Effector memory CD8-positive, alpha-beta T cell (primary cell): ENCODE measurements at regions not wholly inside any gene's neighbourhood (a gene's known extent, or its start where the extent isn't known, plus 50 kb on each side); places are given as distances from the start of the nearest gene placed in this dataset.

Experiments
- ATAC-seq: fragments of 150-1000 bp; cut with Tn5 transposase; replicated peaks from 2 replicates; pipeline ENCODE4 v1.10.0; 2021; ENCODE audit warnings: mild to moderate bottlenecking, moderate library complexity
- DNase-seq, 3 experiments: peaks; one replicate each; pipeline ENCODE4 v3.0.0; 2021
- H3K27ac Mint-ChIP-seq, 2 donors: one replicate each; pipeline ENCODE4 v1.8.0; 2022; ENCODE audit warnings: mild to moderate bottlenecking in 2 of 2, mixed read lengths in 2 of 2, moderate library complexity in 2 of 2
- H3K27me3 Mint-ChIP-seq, 2 donors: one replicate each; pipeline ENCODE4 v1.8.0; 2022; ENCODE audit warnings: mixed read lengths in 2 of 2
- H3K36me3 Mint-ChIP-seq: one replicate; pipeline ENCODE4 v1.8.0; 2022; ENCODE audit warnings: mild to moderate bottlenecking, moderate library complexity, mixed read lengths; ENCODE audit not compliant: insufficient read depth
- H3K4me1 Mint-ChIP-seq, 2 donors: one replicate each; pipeline ENCODE4 v1.8.0; 2022; ENCODE audit warnings: low read depth in 2 of 2, mixed read lengths in 2 of 2
- H3K4me3 Mint-ChIP-seq, 2 donors: one replicate each; pipeline ENCODE4 v1.8.0; 2022; ENCODE audit warnings: mild to moderate bottlenecking in 2 of 2, mixed read lengths in 2 of 2, moderate library complexity in 2 of 2
- H3K9me3 Mint-ChIP-seq, 2 donors: one replicate each; pipeline ENCODE4 v1.8.0; 2022; ENCODE audit warnings: mixed read lengths in 2 of 2

GRCh38 chrX:7546551-7547080 lies 296.4 kb upstream of the VCX start:
- no peak overlapping the region for H3K4me3 Mint-ChIP-seq
- ATAC-seq = no peak
- H3K27ac Mint-ChIP-seq = no peak overlapping the region
- no peaks in the 10 kb centered on the region for H3K9me3 Mint-ChIP-seq
- no peaks in the 10 kb centered on the region for H3K27me3 Mint-ChIP-seq
- DNase-seq = no peak
- no peaks in the 10 kb centered on the region for H3K4me1 Mint-ChIP-seq
- H3K36me3 Mint-ChIP-seq = no peaks in the 10 kb centered on the region

- Mint-ChIP-seq H3K27me3 (no peaks in the 10 kb centered on the region), H3K27ac (no peak overlapping the region), H3K4me3 (no peak overlapping the region), H3K9me3 (peaks cover 0 to 2% of the 10 kb centered on the region in 2 donors), H3K36me3 (no peaks in the 10 kb centered on the region), H3K4me1 (no peaks in the 10 kb centered on the region)
- ATAC-seq (no peak), DNase-seq (no peak)
Observed at GRCh38 chrX:7545564-7545963, 297.4 kb upstream of the VCX start.

GRCh38 chrX:7542587-7543380 lies 300.2 kb upstream of the VCX start:
- no peaks in the 10 kb centered on the region for H3K4me1 Mint-ChIP-seq
- H3K9me3 Mint-ChIP-seq = peaks cover 0 to 2% of the 10 kb centered on the region in 2 donors
- no peaks in the 10 kb centered on the region for H3K27me3 Mint-ChIP-seq
- H3K27ac Mint-ChIP-seq = no peak overlapping the region
- no peaks in the 10 kb centered on the region for H3K36me3 Mint-ChIP-seq
- DNase-seq = no peak
- ATAC-seq = no peak
- H3K4me3 Mint-ChIP-seq = no peak overlapping the region

- Mint-ChIP-seq H3K9me3 (peaks cover 6 to 7% of the 10 kb centered on the region in 2 donors), H3K4me1 (no peaks in the 10 kb centered on the region), H3K27me3 (no peaks in the 10 kb centered on the region), H3K27ac (no peak overlapping the region), H3K36me3 (no peaks in the 10 kb centered on the region), H3K4me3 (no peak overlapping the region)
- ATAC-seq (no peak), DNase-seq (no peak)
Observed at GRCh38 chrX:7522860-7523259, 320.1 kb upstream of the VCX start.

GRCh38 chrX:7515681-7516413 lies 327.1 kb upstream of the VCX start:
- Mint-ChIP-seq H3K36me3 (no peaks in the 10 kb centered on the region), H3K27ac (no peak overlapping the region), H3K9me3 (no peaks in the 10 kb centered on the region), H3K4me3 (no peak overlapping the region), H3K4me1 (no peaks in the 10 kb centered on the region), H3K27me3 (no peaks in the 10 kb centered on the region)
- ATAC-seq (no peak), DNase-seq (no peak)

GRCh38 chrX:7514871-7515599 lies 327.9 kb upstream of the VCX start:
- DNase-seq (no peak), ATAC-seq (no peak)
- no peaks in the 10 kb centered on the region for H3K9me3 Mint-ChIP-seq
- no peak overlapping the region for H3K4me3 Mint-ChIP-seq
- H3K27me3 Mint-ChIP-seq = no peaks in the 10 kb centered on the region
- H3K27ac Mint-ChIP-seq = no peak overlapping the region
- no peaks in the 10 kb centered on the region for H3K36me3 Mint-ChIP-seq
- no peaks in the 10 kb centered on the region for H3K4me1 Mint-ChIP-seq

GRCh38 chrX:7512845-7513244 lies 330.1 kb upstream of the VCX start:
- DNase-seq = no peak
- H3K9me3 Mint-ChIP-seq = no peaks in the 10 kb centered on the region

GRCh38 chrX:7503251-7503650 lies 339.7 kb upstream of the VCX start:
- H3K4me3 Mint-ChIP-seq = no peak overlapping the region
- H3K27ac Mint-ChIP-seq = no peak overlapping the region
- no peak for ATAC-seq
- no peaks in the 10 kb centered on the region for H3K27me3 Mint-ChIP-seq
- DNase-seq = no peak
- peaks cover 0 to 4% of the 10 kb centered on the region in 2 donors for H3K9me3 Mint-ChIP-seq
- no peaks in the 10 kb centered on the region for H3K36me3 Mint-ChIP-seq
- H3K4me1 Mint-ChIP-seq = no peaks in the 10 kb centered on the region

More at GRCh38 chrX:7512845-7513244, 330.1 kb upstream of the VCX start:
- Mint-ChIP-seq H3K27me3 (no peaks in the 10 kb centered on the region), H3K4me1 (no peaks in the 10 kb centered on the region), H3K4me3 (no peak overlapping the region), H3K27ac (no peak overlapping the region), H3K36me3 (no peaks in the 10 kb centered on the region)
- no peak for ATAC-seq

GRCh38 chrX:7500386-7500785 lies 342.6 kb upstream of the VCX start:
- no peak for ATAC-seq
- H3K36me3 Mint-ChIP-seq = no peaks in the 10 kb centered on the region
- no peaks in the 10 kb centered on the region for H3K4me1 Mint-ChIP-seq
- H3K27ac Mint-ChIP-seq = no peak overlapping the region
- H3K9me3 Mint-ChIP-seq = peaks cover 0 to 2% of the 10 kb centered on the region in 2 donors
- DNase-seq = no peak
- H3K27me3 Mint-ChIP-seq = no peaks in the 10 kb centered on the region
- H3K4me3 Mint-ChIP-seq = no peak overlapping the region

- peaks cover 0 to 2% of the 10 kb centered on the region in 2 donors for H3K9me3 Mint-ChIP-seq
- no peaks in the 10 kb centered on the region for H3K4me1 Mint-ChIP-seq
- no peaks in the 10 kb centered on the region for H3K27me3 Mint-ChIP-seq
- ATAC-seq (no peak), DNase-seq (no peak)
- no peak overlapping the region for H3K27ac Mint-ChIP-seq
- H3K4me3 Mint-ChIP-seq = no peak overlapping the region
- no peaks in the 10 kb centered on the region for H3K36me3 Mint-ChIP-seq
Observed at GRCh38 chrX:7486505-7486904, 338.6 kb upstream of the PUDP start.

- H3K9me3 Mint-ChIP-seq = peaks cover 0 to 2% of the 10 kb centered on the region in 2 donors
- no peak for ATAC-seq
- no peak for DNase-seq
- H3K27ac Mint-ChIP-seq = no peak overlapping the region
- no peak overlapping the region for H3K4me3 Mint-ChIP-seq
- H3K27me3 Mint-ChIP-seq = no peaks in the 10 kb centered on the region
- no peaks in the 10 kb centered on the region for H3K36me3 Mint-ChIP-seq
- no peaks in the 10 kb centered on the region for H3K4me1 Mint-ChIP-seq
Observed at GRCh38 chrX:7485061-7485460, 337.1 kb upstream of the PUDP start.

GRCh38 chrX:7480721-7481120 lies 332.8 kb upstream of the PUDP start:
- Mint-ChIP-seq H3K36me3 (no peaks in the 10 kb centered on the region), H3K4me1 (no peaks in the 10 kb centered on the region), H3K27ac (no peak overlapping the region), H3K9me3 (peaks cover 0 to 2% of the 10 kb centered on the region in 2 donors), H3K4me3 (no peak overlapping the region), H3K27me3 (no peaks in the 10 kb centered on the region)
- no peak for ATAC-seq
- no peak for DNase-seq

GRCh38 chrX:7462110-7462509 lies 314.2 kb upstream of the PUDP start:
- no peaks in the 10 kb centered on the region for H3K4me1 Mint-ChIP-seq
- ATAC-seq (no peak), DNase-seq (no peak)
- H3K27me3 Mint-ChIP-seq = no peaks in the 10 kb centered on the region
- H3K27ac Mint-ChIP-seq = no peak overlapping the region
- H3K4me3 Mint-ChIP-seq = no peak overlapping the region
- peaks cover 3 to 8% of the 10 kb centered on the region in 2 donors for H3K9me3 Mint-ChIP-seq
- H3K36me3 Mint-ChIP-seq = no peaks in the 10 kb centered on the region
